Inflammatory macrophage (primary cell): ENCODE measurements at regions not wholly inside any gene's neighbourhood (a gene's known extent, or its start where the extent isn't known, plus 50 kb on each side); places are given as distances from the start of the nearest gene placed in this dataset.
"Not testable (repeated sequence)": the region's sequence is repeated elsewhere in the genome, so short reads cannot be mapped to it uniquely, and the experiment has no call there.

Source experiments
- DNase-seq, 2 donors: peaks; one replicate each; pipeline ENCODE4 v3.0.0-alpha.2; 2020 to 2022

DNA sequence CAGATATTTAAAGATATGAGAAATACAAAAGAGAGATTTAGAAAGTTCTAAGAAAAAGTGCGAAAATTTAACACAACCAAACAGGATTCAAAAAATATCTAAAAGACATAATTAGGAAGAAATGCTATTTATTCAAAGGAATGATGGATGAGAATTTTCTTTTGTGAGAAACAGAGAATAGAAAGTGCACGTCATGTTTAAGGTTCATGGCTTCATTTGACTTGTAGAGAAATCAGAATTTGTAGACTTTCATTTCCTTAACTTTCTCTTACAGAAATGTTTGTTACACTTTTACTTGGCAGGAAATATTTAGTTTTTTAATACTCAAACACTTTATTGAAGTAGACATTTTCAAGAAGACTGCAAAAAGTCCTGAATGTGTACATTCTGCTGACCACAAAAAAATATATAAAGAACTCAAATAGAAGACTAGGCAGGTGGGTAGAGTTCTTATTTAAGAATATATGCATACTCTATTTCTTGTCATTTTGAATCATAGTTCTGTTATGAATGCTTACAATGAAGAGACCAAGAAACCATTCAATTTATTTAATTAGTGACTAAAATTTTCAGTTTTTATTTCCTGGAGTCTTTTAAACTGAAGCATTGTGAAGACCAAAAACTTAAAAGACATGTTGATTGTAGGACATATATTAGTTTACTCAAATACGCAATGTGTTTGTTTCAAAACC is 710.5 kb upstream of the HS3ST5 start:
- DNase-seq = no peak

GRCh38 chr6:115016593-115016992 is 673.8 kb upstream of the HS3ST5 start:
- no peak for DNase-seq

- no peak for DNase-seq
These were observed 662.2 kb upstream of the HS3ST5 start for GRCh38 chr6:115004982-115005381.

GRCh38 chr6:115004204-115004603 is 661.4 kb upstream of the HS3ST5 start:
- no peak for DNase-seq

DNA sequence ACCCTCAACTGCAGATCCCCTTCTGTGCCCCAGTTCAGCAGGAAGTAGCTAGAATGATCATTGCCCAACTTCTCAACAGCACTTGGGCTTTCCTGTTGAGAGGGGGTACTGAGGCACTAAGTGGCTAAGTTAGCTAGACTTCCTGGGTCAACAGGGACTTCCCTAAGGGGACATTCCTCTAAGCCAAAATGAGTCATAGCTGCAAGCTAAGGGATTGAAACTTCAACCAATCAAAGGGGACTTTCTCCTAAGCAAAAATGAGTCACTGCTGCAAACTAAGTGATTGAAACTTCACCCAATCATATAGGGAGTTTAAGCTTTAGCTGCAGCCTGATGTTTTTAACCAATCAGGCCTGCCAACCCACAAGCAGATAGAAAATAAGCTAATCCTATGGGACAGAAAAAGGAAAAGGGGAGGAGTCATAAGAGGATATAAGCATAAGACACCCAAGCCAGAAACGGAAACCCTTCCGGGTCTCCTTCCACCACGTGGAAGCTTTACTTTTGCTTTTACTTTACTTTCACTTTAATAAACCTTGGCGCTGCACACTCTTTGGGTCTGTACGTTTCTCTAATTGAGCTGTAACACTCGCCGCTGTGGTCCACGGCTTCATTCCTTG is 659.0 kb upstream of the HS3ST5 start:
- no peak for DNase-seq

DNA sequence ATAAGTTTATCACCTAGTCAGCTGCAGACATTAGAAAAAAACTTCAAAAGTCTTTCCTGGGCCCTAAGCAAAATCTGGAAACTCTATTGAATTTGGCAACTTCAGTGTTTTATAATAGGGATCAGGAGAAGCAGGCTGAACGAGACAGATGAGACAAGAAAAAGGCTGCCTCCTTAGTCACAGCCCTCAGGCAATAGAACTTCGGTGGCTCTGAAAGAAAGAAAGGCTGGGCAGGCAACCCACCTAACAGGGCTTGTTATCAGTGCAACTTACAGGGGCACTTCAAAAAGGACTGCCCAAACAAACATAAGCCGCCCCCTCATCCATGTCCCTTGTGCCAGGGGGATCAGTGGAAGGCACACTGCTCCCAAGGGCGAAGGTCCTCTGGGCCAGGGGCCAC is 657.9 kb upstream of the HS3ST5 start:
- DNase-seq = no peak

- no peak for DNase-seq
These were observed 655.7 kb upstream of the HS3ST5 start for GRCh38 chr6:114998492-114998891.

DNA sequence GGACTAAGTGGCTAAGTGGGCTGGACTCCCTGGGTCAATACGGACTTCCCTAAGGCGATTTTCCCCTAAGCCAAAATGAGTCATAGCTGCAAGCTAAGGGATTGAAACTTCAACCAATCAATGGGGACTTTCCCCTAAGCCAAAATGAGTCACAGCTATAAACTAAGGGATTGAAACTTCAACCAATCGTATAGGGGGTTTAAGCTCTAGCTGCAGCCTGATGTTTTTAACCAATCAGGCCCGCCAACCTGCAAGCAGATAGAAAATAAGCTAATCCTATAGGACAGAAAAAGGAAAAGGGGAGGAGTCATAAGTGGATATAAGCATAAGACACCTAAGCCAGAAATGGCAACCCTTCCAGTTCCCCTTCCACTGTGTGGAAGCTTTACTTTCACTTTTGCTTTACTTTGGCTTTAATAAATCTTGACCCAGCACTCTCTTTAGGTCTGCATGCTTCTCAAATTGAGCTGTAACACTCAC is 655.0 kb upstream of the HS3ST5 start:
- no peak for DNase-seq

DNA sequence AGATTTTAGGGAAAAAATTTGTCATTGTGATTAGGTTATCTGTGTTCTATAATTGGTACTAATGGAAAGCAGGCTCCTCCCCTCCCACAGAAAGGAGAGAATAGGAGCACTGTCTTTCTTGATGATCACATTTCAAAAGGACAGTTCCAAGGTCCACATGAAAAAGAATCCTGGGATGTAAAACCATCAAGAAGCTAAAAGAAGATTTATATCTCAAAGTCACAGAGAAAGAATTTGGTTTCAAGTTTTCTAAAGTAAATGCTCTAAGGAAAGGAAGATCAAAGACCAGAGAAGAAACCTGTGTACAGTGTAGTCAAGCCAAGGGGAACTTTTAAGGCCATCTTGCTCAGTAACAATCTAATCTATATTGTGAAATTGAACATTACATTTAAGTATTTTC is 652.7 kb upstream of the HS3ST5 start:
- DNase-seq = no peak

- DNase-seq = no peak
These were observed 646.6 kb upstream of the HS3ST5 start for GRCh38 chr6:114989279-114989964.

DNA sequence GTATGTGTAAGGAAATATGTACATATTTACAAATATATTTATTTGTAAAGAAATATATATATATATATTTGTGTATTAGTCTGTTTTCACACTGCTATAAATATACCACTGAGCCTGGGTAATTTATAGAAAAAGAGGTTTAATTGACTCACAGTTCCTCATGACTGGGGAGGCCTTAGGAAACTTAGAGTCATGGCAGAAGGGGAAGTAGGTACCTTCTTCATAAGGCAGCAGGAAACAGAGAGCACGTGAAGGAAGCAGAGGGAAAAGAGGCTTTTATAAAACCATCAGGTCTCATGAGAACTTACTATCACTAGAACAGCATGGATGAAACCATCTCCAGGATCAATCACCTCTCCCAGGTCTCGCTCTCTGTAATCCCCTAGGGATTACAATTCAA is 644.5 kb upstream of the HS3ST5 start:
- DNase-seq = no peak

DNA sequence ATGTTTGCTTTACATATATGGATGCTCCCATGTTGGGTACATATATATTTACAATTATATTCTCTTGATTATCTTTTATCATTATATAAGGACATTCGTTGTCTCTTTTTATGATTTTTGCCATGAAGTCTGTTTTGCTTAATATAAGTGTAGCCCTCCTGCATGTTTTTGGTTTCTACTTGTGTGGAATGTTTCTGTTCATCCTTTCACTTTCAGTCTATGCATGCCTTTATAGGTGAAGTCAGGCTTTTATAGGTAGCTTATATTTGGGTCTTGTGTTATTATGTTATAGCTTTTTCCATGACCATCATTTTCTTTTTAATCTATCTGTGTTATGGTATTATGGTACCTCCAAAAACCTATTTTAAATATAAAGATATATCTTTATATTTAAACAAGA is 612.5 kb upstream of the HS3ST5 start:
- DNase-seq = no peak

DNA sequence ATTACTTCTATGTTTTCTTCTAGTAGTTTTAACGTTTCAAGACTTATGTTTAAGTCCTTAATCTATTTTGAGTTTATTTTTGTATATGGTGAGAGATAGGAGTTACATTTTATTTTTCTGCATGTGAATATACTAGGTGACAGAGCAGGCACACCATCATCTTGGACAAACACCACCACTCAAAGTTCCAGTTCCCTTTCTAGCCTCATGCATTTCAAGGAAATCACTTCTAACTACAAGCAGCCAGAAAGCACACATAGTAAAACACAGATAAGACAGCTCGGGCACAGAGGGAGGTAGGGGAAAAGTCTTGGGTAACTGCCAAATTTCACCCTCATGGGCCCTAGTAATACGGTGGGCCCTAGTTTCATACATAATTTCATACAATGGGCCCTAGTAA is 609.4 kb upstream of the HS3ST5 start:
- no peak for DNase-seq

- DNase-seq = no peak
These were observed 602.6 kb upstream of the HS3ST5 start for GRCh38 chr6:114945392-114945791.

GRCh38 chr6:114941078-114941477 is 598.3 kb upstream of the HS3ST5 start:
- no peak for DNase-seq

- DNase-seq = no peak
These were observed 597.4 kb upstream of the HS3ST5 start for GRCh38 chr6:114940181-114940580.

- DNase-seq = no peak
These were observed 596.8 kb upstream of the HS3ST5 start for GRCh38 chr6:114939630-114940029.

- DNase-seq = no peak
These were observed 593.3 kb upstream of the HS3ST5 start for GRCh38 chr6:114936080-114936479.

DNA sequence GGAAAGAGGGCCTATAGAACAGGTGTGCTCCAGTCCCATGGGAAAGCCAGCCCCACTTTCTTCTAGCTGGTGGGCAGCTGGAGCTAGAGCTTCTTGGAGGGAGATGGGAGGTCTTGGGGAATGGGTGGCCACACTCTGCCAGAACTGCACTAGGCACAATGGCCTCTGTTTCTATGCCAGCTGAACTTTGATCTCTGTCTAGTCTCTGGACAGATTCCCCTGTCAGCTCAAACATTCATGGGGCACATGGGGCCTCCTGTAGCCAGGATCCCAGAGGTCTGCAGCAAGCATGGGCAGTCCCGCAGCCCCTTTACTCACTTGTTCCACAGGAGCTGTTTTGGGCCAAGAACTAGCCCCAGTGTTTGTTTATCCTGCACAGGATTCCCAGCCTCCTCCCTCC is 591.3 kb upstream of the HS3ST5 start:
- no peak for DNase-seq

GRCh38 chr6:114928731-114929130 is 585.9 kb upstream of the HS3ST5 start:
- DNase-seq = not testable (repeated sequence)

- no peak for DNase-seq
These were observed 563.3 kb upstream of the HS3ST5 start for GRCh38 chr6:114906096-114906495.

DNA sequence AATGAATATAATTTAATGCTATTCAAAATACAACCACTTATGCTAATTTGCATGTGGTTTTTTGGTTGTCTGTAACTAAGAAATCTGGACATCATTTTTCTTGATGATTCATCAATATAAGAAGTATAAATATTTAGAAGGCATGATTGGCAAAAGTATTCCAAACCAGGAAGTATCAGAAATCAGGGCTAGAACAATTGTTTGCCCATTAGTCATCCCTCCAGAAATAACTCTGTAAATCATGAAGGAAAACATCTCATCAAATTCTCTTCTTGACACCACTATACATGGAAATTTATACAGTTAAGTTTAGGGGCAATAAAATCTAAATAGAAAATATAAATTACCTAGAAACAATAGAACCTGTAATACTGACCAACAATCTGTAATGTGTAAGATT is 554.7 kb upstream of the HS3ST5 start:
- DNase-seq = no peak

GRCh38 chr6:114892211-114892610 is 549.4 kb upstream of the HS3ST5 start:
- no peak for DNase-seq

- no peak for DNase-seq
These were observed 545.4 kb upstream of the HS3ST5 start for GRCh38 chr6:114888241-114888640.
